ENCODE measurements at regions not wholly inside any gene's neighbourhood (a gene's known extent, or its start where the extent isn't known, plus 50 kb on each side); places are given as distances from the start of the nearest gene placed in this dataset.
"Not testable (repeated sequence)": the region's sequence is repeated elsewhere in the genome, so short reads cannot be mapped to it uniquely, and the experiment has no call there.

DNA sequence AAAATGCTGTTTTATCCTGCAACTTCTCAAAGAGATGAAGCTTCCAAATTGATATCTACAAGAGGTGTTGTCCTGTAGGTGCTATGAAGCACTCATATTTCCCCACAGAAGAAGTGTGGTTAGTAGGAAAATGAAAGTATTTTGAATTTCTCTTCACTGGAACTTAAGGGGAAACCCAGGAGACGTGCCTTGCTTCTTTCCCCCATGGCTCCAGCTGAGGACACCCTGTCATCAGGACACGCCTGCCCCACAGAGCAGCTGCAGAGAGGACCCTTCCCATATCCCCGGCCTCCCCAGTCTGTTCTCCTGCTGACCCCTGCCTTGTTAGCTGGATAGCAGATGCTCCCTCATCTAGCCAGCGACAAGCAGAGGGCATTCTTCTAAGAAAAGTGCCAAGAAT is 371.3 kb downstream of the COG6 start:
- peak; percentile 22 to 26 (median 23) for DNase-seq (ENCODE audit: low read depth in 2 of 3, low spot score in 2 of 3)

DNA sequence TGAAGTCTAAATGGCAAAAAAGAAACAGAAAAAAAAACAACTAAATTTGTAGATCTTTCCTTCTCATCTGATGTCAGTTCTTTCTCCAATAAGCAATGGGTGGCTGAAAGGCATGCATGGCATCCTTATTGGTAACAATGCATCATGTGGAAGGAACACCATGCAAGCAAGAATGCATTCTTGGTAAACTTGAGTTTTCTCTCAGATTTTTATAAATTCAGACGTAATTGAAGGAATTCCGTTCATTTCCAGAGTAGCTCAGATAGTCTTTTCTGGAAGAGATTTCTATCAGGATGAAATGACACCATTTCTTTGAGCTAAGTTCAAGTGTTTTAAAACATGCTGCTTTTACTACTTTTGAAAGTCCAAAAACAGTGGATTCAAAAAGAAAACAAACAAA is 373.0 kb downstream of the COG6 start:
- no peak for DNase-seq (ENCODE audit: low read depth in 2 of 3, low spot score in 2 of 3)

DNA sequence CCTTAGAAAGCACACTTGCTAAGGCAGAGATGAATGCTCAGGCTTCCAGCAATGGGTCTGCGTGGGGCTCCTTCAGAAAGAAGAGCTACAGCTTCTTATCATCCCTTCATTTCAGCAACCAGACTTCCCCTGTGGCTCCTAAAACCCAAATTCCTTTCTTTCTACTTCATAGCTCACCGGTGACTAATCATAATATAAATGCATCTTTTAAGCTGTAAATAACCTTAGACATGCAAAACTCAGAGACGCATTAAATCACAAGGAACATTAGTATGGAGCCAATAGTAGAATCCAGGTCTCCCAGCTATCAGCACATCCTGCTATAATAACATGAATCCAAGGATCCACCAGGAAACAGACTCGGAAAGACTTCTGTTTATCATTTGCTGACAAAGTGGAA is 375.6 kb downstream of the COG6 start:
- DNase-seq (ENCODE audit: low read depth in 2 of 3, low spot score in 2 of 3), result no peak

DNA sequence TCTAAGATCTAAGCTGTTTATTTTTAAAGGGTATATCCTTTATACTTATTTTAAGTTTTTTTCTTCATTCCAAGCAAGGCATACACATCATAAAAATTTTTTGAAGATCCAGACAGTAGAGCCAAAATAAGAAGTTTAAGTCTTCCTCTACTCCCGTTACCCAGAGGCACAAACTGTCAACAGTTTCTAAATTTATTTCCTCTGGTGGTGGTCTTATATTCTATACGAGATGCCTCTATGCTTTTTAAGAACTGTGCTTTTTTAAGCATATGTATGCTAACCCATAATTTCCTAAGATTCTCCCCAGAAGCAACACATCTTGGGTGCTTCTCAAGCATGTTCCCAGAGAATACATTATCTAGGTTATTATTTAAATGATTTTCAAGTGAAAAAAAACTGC is 383.6 kb downstream of the COG6 start:
- DNase-seq (ENCODE audit: low read depth in 2 of 3, low spot score in 2 of 3), result no peak

DNA sequence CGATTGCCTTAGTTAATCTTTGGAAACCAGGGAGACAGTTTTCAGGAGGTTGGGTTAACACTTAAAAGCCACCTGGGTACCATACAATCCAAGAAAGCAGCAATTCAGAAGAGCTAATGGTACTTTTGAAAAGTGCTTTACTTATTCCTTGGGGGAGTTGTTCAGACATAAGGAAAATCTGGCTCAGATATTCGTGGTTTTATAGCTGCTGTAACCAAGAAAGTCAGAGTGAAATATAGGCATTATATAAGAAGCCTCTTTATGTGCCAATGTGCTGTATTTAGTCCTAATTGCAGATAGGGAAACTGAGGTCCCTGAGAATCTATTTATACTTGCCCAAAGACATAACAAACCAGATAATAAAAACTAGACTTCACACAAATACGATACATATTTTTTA is 387.5 kb downstream of the COG6 start:
- DNase-seq (ENCODE audit: low read depth in 2 of 3, low spot score in 2 of 3), result no peak

DNA sequence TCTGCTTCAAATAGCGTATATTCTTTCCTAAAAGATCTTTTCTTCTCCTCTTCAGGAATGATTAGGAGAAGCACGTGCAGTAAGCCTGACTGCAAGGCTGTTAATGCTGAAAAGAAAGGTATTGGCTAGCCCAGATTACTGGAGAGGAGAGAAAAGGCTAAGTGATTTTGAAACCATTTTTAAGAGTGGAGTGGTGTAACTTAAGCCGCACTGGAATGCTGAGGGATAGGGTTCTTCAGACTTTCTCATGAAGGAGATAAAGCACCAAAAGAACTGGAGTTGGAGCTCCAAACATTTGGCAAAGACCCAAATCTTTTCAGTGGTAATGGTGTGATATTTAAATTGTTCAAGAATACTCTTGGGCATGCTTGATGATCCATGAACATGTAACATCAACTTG is 388.3 kb downstream of the COG6 start:
- no peak for DNase-seq (ENCODE audit: low read depth in 2 of 3, low spot score in 2 of 3)

DNA sequence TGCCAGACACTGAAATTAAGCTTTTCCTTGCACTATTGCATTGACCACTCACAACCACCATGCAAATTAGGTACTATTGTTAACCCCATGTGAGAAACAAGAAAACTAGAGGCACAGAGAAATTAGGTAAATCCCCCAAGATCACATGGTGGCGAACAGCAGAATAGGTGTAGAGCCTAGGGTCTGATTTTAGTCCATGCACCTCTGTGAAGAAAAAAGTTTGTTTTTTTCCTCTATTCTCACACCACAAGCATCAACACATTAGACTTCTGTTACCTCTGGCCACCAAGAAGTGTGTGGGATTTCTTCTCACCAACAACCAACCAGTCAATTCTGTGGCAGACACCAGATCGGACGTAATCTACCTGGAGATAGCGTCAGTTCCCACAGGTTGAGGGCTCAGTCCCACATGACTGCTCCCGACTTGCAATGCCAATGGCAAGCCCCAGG is 391.9 kb downstream of the COG6 start:
- no peak for DNase-seq (ENCODE audit: low read depth in 2 of 3, low spot score in 2 of 3)

DNA sequence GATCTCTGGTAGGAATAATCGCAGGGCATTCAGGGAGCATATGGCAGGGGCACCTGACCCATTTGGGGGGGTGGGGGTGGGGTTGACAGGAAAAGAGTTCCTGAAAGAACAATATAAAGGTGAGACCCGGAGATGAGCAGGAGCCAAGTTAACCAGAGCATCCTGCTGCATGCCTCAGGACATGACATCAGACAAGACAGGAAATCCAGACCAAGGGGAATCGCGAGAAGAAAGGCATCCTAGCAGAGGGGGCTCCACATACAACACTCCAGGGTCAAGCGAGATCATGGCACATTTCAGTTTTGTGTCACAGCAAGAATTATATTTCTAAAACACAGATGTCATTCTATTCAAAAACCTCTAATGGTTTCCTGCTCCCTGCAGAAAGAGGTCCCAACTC is 393.1 kb downstream of the COG6 start:
- DNase-seq (ENCODE audit: low read depth in 2 of 3, low spot score in 2 of 3), result no peak

DNA sequence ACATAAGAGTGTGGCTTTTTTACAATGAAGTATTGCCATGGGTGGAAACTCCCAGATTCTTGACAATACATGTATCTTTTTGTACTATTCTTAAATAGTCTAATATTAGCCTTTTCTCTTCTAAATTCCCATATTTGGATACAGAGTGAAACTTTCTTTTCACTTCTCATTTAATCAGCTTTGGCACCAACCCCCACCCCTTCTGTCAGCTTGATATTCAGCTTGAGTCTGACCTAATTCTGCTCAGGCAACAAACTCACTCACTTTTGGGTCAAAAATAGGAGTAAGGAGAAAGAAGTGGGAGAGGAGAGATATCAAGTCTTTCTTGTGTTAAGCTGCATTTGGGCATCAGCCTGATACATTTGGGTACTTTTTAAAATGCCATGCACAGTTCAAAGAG is 397.5 kb downstream of the COG6 start:
- no peak for DNase-seq (ENCODE audit: low read depth in 2 of 3, low spot score in 2 of 3)

DNA sequence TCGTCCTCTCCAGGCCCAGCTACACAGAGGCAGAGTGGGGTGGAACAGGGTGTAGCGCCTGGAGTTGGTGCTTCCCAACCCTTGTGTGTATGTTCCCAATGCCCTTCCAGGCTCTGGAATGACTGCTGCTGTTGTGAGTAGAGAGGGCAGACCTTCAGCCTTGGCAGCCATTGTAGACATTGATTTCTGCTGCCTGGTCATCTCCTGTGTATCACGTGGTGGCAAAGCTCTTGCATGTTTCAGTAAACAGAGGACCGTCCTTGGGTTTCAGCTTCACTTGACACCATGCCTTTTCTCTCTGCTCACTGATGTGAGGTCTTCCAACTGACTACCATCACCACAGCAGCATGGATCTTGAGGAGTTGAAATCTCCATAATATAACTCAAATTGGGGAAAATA is 397.9 kb downstream of the COG6 start:
- no peak for DNase-seq (ENCODE audit: low read depth in 2 of 3, low spot score in 2 of 3)

DNA sequence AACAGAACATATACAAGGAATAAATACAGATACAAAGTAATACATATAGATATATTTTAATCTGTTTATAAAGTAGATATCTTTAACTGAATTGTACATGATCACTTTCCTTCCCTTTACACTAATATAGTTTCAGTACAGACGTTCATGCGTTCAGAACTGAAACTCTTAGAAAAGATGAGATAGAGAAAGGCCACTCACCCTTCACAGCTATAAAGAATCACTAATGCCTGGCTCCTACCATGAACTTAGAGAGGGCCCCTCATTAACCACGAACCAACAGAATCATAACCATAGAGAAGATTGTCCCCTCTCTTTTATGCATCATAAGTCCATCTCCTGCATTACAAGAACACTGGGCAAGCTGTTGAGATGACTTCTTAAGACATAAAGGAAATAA is 399.0 kb downstream of the COG6 start:
- DNase-seq (ENCODE audit: low read depth in 2 of 3, low spot score in 2 of 3), result not testable (repeated sequence)

DNA sequence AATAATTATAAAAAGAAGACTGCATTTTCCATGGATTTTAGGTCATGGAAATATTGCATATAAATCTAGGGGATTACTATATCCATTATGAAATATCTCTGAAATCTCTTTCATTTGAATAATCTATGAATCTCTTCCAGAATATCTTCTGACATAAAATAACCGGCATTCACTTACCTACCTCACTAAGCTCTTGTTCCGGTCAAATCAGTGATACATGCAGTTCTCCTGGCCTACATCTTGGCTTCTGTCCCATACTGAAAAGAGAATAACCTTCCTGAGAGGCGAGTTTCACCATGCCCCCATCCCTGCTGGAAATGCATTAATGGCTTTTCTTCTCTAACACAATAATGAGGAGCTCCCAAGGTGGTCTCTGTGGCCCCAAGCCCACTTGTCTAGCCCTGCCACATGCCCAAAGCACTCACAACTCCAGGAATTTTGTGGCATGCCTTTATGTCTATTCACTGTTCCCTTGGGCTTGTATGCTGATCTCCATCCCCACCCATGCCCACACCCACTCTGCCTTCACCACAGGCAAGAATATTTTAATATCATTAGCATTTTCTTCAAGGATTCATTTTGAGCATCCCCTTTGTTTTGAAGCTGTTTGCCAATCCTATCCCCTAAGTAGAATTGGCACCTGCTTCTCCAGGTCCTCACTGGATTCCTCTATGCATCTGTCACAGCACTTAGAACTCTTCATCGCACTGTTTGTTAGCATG is 401.6 kb downstream of the COG6 start:
- DNase-seq (ENCODE audit: low read depth in 2 of 3, low spot score in 2 of 3), result no peak

DNA sequence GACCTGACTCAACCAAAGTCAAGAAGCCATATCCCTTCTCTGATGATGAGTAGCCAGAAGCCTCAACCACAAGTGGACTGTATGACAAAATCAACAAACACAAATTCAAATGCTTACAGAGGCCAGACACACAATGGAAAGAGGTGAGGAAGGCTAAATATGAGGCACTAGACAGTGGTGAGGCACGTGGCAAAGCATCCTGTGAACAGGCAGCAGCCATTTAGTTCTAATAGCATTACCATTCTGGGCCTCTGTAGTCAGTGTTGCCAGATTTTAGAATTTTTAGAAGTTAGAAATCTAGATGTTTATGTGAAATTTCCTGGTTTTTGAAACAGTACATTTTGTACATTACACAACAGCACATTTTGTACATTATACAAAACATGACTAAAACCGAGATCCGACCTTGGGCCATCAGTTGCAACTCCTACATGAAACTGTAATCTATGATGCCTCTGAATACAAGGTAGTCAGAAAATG is 403.3 kb downstream of the COG6 start:
- no peak for DNase-seq (ENCODE audit: low read depth in 2 of 3, low spot score in 2 of 3)

DNA sequence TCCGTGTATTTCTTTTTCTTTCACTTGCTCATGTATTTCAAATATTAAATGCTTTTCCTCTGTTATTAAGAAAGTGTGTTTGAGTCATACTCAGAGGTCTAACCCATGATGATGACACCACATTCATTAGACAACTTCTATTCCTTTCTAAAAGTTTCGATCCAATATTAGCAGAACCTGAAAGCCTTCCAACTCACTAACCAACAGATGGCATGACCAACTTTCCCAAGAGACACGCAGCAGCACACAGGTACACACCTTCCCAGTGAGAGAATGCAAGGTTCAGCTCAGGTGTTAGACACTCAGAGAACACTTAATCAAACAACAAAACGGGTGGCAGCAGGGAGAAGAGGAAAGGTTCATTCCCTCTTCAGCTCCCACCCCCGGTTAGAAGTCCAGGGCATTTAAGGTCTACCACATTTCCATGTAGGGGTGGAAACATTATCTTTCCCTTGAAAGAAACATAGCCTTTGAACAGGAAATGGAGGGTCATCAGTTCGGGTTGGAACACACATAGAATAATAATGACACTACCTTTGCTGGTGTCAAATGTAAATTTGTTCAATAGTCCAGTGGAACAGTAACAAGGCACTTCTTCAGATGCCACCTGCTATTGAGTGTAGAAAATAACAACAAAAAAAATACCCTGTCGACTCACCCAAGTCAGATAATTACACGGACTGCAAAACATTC is 404.2 kb downstream of the COG6 start:
- DNase-seq (ENCODE audit: low read depth in 2 of 3, low spot score in 2 of 3), result no peak

DNA sequence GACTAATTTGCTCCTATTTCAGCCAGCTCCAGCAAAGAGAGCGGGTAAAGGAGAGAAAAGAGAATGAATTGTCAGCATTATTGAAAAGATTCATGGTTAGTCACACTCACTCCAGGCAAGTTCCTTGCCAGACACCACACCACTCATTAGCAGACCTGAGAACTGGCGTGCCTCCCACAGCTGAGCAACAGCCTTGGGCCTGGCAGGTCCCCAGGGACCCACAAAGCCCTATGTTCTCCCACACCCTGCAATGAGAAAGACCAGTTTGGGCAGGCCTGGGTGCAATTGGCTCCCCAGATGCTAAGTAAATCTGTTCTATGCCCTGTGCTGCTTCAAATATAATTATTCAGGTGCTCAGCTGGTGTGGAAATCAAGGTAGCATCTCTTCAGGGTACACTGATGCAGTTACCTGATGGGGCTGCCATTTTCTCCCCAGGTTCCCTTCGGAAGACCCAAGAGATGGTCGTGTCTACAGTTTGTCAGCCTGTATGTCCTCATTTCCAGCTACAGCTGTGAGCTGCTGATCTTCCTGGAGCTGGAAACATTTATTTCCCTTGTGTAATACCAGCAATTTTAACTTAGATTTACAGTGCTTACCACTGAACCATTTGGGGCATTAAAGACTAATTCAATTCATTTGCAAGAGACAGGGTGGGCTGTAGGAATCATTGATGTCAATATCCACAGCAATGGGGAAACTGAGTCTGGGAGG is 405.0 kb downstream of the COG6 start:
- peak in 2 of 3 experiments; percentile 16 to 22 for DNase-seq (ENCODE audit: low read depth in 2 of 3, low spot score in 2 of 3)

DNA sequence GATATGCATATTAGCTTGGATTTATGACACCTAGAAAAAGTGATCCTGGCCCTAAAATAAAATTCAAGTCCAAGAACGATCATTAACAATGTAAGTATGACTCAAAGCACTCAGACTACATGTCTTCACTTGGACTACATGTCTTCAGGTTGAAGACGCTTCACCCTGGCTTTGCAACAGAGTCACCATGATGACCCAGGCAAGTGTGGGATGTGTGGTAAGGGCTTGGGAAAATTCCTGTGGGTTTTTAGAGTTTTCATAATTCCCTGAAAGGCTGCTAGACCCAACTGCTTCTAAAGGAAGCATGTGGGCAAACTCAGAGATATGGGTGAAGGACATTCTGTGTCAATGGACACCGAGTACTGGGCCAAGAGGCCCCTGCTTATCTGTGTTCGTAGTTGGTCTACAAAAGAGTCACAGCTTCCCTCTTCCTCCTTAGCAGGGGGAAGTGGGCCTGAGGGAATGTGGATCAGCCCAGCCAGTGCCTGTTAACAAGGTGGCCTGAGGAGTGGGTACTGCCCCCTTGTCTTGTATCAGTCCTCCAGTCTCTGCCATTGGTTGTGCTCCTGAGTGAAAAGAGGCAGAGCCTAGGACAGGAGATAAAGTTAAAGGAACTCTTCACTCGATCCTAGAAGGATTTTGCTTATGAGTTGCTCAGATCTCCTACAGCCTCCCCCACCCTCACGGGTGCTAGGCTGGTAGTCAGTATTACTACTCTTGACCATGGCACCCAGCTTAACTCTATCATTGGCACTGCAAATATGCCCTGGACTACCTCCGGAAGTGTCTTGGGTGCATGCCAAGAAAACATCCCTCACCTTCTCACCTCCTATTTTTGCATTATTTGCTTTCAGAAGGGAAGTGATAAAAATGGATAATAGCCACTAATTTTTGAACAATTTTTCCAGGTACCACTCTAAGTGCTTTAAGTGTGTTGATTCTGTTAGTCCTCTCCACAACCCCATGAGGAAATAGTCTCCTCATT is 406.3 kb downstream of the COG6 start:
- no peak for DNase-seq (ENCODE audit: low read depth in 2 of 3, low spot score in 2 of 3)

DNA sequence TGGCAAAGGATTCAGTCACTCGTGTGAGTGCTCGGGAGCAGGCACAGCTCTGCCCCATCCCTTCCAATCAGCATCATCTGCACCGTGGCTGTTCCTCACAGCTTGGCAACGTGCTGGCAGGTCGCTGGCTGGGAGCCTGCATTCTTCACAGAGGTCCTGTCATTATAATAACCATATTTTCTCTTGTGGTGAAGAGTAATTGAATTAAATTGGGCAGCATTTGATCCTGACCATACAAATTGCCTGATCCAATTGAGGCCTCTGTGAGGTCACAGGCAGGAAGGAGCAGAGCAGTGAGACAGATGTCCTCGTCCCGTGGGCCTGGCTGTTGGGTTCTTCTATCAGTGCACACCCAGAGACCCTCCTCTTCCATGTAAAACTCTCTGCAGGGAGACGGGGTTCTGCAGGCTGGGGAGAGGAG is 407.8 kb downstream of the COG6 start:
- DNase-seq (ENCODE audit: low read depth in 2 of 3, low spot score in 2 of 3), result no peak

DNA sequence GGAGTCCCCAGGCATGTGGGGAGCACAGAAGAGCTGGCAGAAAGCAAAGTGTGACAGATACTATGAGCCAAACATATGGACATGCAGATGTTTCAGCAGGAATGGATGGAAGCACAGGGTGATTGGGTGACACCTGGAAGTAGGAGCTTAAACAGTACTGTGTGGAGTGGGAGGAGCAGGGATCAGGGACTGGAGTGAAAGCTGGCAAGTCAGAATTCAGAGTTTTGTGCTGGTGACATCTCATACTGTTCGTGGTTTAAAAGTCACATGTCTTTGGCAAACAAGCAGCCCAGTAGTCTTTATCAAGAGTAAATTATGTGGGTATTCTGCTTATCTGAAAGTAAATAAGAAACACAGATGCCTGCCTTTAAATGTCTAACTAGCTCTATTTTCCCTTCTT is 408.2 kb downstream of the COG6 start:
- DNase-seq (ENCODE audit: low read depth in 2 of 3, low spot score in 2 of 3), result no peak

DNA sequence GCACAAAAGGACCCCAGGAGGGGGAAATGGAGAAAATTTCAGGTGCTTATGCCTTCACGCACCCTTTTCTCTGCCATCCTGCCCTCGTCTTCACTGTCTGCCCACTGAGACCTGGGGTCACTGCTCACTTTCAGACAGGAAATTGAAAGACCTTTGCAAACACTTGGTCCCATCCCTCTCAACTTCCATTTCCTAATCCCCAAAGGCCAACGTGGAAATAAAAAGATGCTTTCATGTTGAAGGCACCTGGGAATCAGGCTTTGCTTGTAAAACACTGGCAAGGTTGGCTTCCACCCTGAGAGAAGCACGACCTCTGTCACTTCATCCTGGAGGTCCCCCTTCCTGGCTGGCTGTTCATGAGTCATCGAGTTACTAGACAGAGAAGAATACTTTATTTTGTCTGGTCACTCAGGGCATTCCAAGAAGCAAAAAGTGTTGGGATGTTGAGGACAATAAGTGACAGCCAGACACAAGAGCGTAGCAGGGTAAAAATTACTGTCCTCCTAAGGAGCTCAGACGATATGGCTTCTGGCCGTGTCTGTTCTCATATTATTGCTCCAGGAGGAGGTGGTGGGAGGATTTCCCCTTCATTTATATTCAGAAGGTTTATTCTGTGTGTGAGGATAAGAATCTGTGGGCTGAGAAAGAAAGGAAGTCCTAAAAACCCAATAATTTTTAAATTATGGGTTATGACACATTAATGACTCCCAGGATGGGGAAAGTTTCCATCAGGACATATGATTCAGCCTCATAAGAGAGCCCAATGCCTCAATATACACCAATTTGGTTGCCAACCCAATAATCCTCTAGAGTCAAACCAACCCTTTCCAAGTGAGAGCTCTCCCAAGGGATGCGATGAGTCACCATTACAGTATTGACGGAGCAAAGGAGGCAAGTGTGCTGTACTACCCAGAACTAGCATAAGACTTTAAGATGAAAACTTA is 409.0 kb downstream of the COG6 start:
- DNase-seq (ENCODE audit: low read depth in 2 of 3, low spot score in 2 of 3), result no peak
